ENCODE measurements at regions not wholly inside any gene's neighbourhood (a gene's known extent, or its start where the extent isn't known, plus 50 kb on each side); places are given as distances from the start of the nearest gene placed in this dataset.
A peak's percentile ranks its signal among the peaks of the same experiment; 100 is the strongest.

DNA sequence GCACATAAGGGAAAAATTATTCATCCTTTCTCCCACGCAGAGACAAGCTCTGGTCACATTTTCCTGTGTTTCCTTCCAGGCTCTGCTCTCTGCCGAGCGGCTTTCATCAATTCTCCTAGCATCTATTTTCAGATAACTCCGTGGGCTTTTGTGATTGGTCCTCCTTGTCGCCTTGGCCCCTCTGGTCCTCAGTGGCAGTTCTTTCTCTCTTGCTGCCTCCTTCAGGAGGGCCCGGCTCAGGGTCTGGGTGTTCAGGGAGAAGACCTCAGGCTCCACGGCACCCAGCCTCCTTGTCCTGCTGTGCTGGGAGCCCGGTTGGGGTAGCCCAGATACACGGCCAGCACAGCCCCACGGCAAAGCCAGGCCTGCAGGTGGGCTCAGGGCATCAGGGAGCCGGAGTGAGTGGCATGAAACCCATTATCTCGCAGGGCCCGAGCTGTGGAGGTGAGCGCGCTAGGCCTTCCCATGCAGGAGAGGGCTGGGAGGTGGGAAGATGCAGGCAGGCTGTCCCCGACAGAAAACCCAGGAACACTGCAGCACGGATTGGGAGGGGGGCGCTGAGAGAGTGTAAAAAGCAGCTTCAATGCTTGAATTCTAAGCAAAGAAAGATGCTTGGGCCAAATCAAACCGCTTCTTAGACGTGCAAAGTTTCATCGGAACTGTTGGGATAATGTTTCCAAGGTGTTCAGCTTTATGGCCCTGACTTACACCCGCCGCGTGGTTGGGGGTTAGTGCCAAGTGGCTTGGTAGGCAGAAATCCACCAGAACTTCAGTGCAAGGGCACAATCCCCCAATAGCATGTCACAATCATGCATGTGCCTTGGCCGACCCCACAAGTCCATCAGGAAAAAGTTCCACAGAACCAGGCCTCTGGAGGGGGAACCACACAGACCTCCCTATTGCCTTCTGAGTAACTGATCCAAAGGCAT, 81.9 kb upstream of the WNT7B start:
- Histone ChIP-seq H3K27me3 (no peaks in the 10 kb centered on the region), H3K9me3 (no peaks in the 10 kb centered on the region), H3K4me3 (peak overlapping the region; percentile 34), H3K4me1 (peaks cover 67% of the 10 kb centered on the region), H3K27ac (peak overlapping the region; percentile 98), H3K36me3 (no peaks in the 10 kb centered on the region)
- TF ChIP-seq, protein P1, sequence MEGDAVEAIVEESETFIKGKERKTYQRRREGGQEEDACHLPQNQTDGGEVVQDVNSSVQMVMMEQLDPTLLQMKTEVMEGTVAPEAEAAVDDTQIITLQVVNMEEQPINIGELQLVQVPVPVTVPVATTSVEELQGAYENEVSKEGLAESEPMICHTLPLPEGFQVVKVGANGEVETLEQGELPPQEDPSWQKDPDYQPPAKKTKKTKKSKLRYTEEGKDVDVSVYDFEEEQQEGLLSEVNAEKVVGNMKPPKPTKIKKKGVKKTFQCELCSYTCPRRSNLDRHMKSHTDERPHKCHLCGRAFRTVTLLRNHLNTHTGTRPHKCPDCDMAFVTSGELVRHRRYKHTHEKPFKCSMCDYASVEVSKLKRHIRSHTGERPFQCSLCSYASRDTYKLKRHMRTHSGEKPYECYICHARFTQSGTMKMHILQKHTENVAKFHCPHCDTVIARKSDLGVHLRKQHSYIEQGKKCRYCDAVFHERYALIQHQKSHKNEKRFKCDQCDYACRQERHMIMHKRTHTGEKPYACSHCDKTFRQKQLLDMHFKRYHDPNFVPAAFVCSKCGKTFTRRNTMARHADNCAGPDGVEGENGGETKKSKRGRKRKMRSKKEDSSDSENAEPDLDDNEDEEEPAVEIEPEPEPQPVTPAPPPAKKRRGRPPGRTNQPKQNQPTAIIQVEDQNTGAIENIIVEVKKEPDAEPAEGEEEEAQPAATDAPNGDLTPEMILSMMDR (IDR thresholded peaks at IDR 0.05), result no peak
- intact Hi-C loops (cut with DNase I), result no loop called here
- ATAC-seq (no peak), DNase-seq (peak; percentile 66)

DNA sequence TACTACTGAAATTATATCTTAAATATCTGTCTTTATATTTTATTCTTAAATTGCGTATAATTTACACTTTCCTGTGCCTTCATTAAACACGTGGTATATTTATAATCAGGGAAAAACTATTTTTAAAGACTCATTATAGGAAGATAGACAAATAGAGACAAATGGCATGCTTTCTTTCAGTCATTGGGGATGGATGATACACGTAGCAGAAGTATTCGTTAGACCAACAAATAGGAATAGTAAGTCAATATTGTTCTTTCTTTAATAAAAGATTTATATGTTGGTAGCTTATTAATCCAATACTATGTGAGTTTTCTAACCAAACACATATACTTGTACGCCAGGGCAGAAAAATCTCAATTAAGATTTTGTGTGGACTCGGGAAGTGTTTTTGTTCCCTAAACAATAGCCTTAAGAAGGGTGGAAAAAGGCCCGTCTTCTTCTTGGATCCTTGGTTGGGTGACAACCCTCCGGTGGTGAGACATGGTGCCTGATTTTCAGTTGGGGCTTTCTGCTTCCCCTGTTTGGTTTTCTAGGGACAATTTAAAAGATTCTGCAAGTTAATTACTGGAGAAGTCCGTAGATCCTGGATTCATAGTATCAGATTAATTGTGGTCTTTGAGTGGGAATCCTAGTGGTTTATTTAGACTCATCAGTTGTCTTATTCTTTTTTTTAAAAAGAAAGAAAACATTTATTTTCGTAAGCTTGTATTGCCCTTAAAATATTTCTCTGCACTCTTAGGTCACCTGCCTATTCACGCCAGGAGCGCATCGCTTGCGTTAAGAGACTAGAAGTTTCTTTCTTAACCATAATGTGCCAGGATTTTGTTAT, 83.5 kb upstream of the WNT7B start:
- ATAC-seq (no peak), DNase-seq (no peak)
- no peaks in the 10 kb centered on the region for H3K27me3 ChIP-seq
- TF ChIP-seq, protein P1 (IDR thresholded peaks at IDR 0.05), result no peak
- H3K36me3 ChIP-seq, result no peaks in the 10 kb centered on the region
- H3K9me3 ChIP-seq, result no peaks in the 10 kb centered on the region
- intact Hi-C loops (cut with DNase I), result no loop called here
- H3K4me3 ChIP-seq, result no peak overlapping the region
- peak overlapping the region; percentile 56 for H3K27ac ChIP-seq
- peaks cover 67% of the 10 kb centered on the region for H3K4me1 ChIP-seq

DNA sequence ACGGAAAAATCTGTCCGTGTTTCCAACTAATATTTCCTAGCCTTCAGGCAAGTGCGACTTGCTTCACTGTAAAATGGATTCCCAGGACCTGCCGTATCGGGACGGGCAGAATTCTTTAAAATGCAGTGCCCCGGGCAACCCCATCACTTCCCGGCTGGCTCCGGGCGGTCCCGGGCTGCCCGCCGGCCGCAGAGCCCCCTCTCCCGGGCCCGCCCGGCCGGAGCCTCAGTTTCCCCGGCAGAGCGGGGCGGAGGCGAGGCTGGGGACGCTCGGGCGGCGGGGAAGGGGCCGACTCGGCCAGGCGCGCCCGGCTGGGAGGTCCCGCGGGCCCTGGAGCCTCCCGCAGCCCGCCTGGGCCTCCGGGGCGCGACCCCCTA, 84.2 kb upstream of the WNT7B start:
- intact Hi-C loops (cut with DNase I), result no loop called here
- peak; percentile 21 for DNase-seq
- H3K27me3 ChIP-seq, result no peaks in the 10 kb centered on the region
- no peaks in the 10 kb centered on the region for H3K36me3 ChIP-seq
- H3K4me3 ChIP-seq, result no peak overlapping the region
- H3K9me3 ChIP-seq, result no peaks in the 10 kb centered on the region
- TF ChIP-seq, protein P1 (IDR thresholded peaks at IDR 0.05), result no peak
- peaks cover 61% of the 10 kb centered on the region for H3K4me1 ChIP-seq
- H3K27ac ChIP-seq, result peak overlapping the region; percentile 56
- ATAC-seq, result no peak

DNA sequence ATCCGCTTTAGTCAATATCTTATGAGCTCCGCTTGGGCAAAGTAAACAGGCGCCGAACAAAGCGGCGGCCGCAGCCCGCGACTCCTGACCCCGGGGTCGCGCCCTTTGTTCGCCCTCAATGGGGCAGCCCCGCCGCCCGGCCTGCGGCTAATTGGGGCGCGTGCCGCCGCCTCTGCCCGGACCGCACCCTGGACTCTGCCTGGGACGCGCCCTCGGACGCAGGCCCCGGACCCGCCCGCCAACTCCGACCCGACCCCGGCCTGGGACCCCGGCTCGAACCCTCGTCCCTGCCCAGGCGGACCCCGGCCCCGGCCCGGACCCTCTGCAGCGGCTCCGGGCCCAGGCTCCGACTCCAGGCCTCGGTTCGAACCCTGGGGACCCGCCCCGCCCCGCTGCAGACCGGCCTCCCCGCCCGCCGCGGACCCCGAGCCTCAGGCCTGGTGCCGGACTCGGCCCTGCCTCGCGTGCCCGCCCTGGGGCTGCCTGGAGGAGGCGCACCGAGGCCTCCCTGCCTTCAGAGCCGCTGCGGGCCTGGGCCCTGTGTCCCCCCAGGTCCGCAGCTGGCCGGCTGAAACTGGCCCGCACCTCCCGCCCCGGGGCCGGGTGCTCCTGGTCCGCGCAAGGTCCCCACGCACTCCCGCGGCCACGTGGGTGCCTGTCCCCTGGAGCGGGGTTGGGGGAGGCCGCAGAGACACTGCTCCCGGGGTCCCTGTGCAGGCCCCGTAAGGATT, 84.7 kb upstream of the WNT7B start:
- no peak overlapping the region for H3K4me3 ChIP-seq
- TF ChIP-seq, protein P1 (IDR thresholded peaks at IDR 0.05), result no peak
- DNase-seq, result peak; percentile 62
- ATAC-seq, result peak; percentile 5
- peak overlapping the region; percentile 56 for H3K27ac ChIP-seq
- intact Hi-C loops (cut with DNase I), result no loop called here
- peaks cover 57% of the 10 kb centered on the region for H3K4me1 ChIP-seq
- no peaks in the 10 kb centered on the region for H3K36me3 ChIP-seq
- no peaks in the 10 kb centered on the region for H3K9me3 ChIP-seq
- H3K27me3 ChIP-seq, result no peaks in the 10 kb centered on the region

DNA sequence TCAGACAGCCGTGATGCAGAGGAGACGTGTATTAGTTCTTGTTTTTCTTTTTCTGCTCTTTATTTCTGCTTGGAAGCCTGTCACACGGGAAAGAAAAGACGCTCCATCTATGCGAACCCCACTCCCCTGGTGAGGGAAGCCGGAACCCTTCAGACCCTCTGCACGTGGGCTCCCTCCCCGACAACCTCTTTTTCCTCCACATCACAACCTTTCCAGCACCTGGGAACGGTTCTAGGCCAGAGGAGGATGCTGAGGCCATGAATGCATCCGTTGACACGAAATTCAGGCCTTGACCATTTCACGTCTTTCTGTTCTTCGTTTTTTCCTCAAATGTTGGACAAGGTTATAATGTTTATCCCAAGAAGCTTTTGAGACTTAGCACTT, 85.3 kb upstream of the WNT7B start:
- H3K4me3 ChIP-seq, result no peak overlapping the region
- TF ChIP-seq, protein P1 (IDR thresholded peaks at IDR 0.05), result no peak
- no peaks in the 10 kb centered on the region for H3K27me3 ChIP-seq
- peaks cover 57% of the 10 kb centered on the region for H3K4me1 ChIP-seq
- no peak for DNase-seq
- H3K36me3 ChIP-seq, result no peaks in the 10 kb centered on the region
- peak overlapping the region; percentile 55 for H3K27ac ChIP-seq
- no peaks in the 10 kb centered on the region for H3K9me3 ChIP-seq
- no peak for ATAC-seq
- intact Hi-C loops (cut with DNase I), result no loop called here

Measured in upper lobe of right lung (tissue), 1 donor.